ENCODE measurements at regions not wholly inside any gene's neighbourhood (a gene's known extent, or its start where the extent isn't known, plus 50 kb on each side); places are given as distances from the start of the nearest gene placed in this dataset.

GRCh38 chr2:66948234-66948633 is 448.9 kb upstream of the ETAA1 start:
- H3K27me3 ChIP-seq (replicated peaks; ENCODE audit: insufficient read depth) = no peaks in the 10 kb centered on the region
- H3K36me3 ChIP-seq = no peaks in the 10 kb centered on the region
- H3K9me3 ChIP-seq = no peaks in the 10 kb centered on the region
- ATAC-seq (ENCODE audit: insufficient number of reproducible peaks, low FRiP score, low read depth) (no peak), DNase-seq (ENCODE audit: low spot score) (no peak)
- H3K27ac ChIP-seq = no peak overlapping the region
- H3K4me1 ChIP-seq (ENCODE audit: control insufficient read depth in 1 of 2, low read depth in 2 of 2) = peaks cover 0 to 7% of the 10 kb centered on the region in 2 donors
- no peak overlapping the region for H3K4me3 ChIP-seq
- no peak for TF ChIP-seq CTCF (IDR thresholded peaks at IDR 0.05)

- H3K27ac ChIP-seq = no peak overlapping the region
- no peak for DNase-seq (ENCODE audit: low spot score)
- no peaks in the 10 kb centered on the region for H3K27me3 ChIP-seq (replicated peaks; ENCODE audit: insufficient read depth)
- peaks cover 0 to 4% of the 10 kb centered on the region in 2 donors for H3K4me1 ChIP-seq (ENCODE audit: control insufficient read depth in 1 of 2, low read depth in 2 of 2)
- no peak for ATAC-seq (ENCODE audit: insufficient number of reproducible peaks, low FRiP score, low read depth)
- TF ChIP-seq CTCF (IDR thresholded peaks at IDR 0.05) = no peak
- H3K36me3 ChIP-seq = no peaks in the 10 kb centered on the region
- no peak overlapping the region for H3K4me3 ChIP-seq
- H3K9me3 ChIP-seq = no peaks in the 10 kb centered on the region
Observed at GRCh38 chr2:66957198-66957597, 439.9 kb upstream of the ETAA1 start.

- H3K4me1 ChIP-seq (ENCODE audit: control insufficient read depth in 1 of 2, low read depth in 2 of 2) = peaks cover 0 to 4% of the 10 kb centered on the region in 2 donors
Observed at GRCh38 chr2:66957677-66958076, 439.5 kb upstream of the ETAA1 start.

GRCh38 chr2:66960161-66960560 is 437.0 kb upstream of the ETAA1 start:
- H3K4me1 ChIP-seq (ENCODE audit: control insufficient read depth in 1 of 2, low read depth in 2 of 2) = peaks cover 0 to 4% of the 10 kb centered on the region in 2 donors
- ATAC-seq (ENCODE audit: insufficient number of reproducible peaks, low FRiP score, low read depth) = no peak
- no peaks in the 10 kb centered on the region for H3K27me3 ChIP-seq (replicated peaks; ENCODE audit: insufficient read depth)
- DNase-seq (ENCODE audit: low spot score) = no peak
- H3K36me3 ChIP-seq = no peaks in the 10 kb centered on the region
- no peak overlapping the region for H3K4me3 ChIP-seq
- no peak overlapping the region for H3K27ac ChIP-seq
- no peaks in the 10 kb centered on the region for H3K9me3 ChIP-seq
- no peak for TF ChIP-seq CTCF (IDR thresholded peaks at IDR 0.05)

More at GRCh38 chr2:66957677-66958076, 439.5 kb upstream of the ETAA1 start:
- no peaks in the 10 kb centered on the region for H3K36me3 ChIP-seq
- no peak overlapping the region for H3K4me3 ChIP-seq
- DNase-seq (ENCODE audit: low spot score) (no peak), ATAC-seq (ENCODE audit: insufficient number of reproducible peaks, low FRiP score, low read depth) (no peak)
- no peaks in the 10 kb centered on the region for H3K9me3 ChIP-seq
- H3K27me3 ChIP-seq (replicated peaks; ENCODE audit: insufficient read depth) = no peaks in the 10 kb centered on the region
- TF ChIP-seq CTCF (IDR thresholded peaks at IDR 0.05) = no peak
- no peak overlapping the region for H3K27ac ChIP-seq

GRCh38 chr2:66962716-66963115 is 434.4 kb upstream of the ETAA1 start:
- ATAC-seq (ENCODE audit: insufficient number of reproducible peaks, low FRiP score, low read depth) = no peak

More at GRCh38 chr2:66962716-66963115, 434.4 kb upstream of the ETAA1 start:
- no peak for DNase-seq (ENCODE audit: low spot score)
- H3K4me3 ChIP-seq = no peak overlapping the region
- no peaks in the 10 kb centered on the region for H3K27me3 ChIP-seq (replicated peaks; ENCODE audit: insufficient read depth)
- no peak for TF ChIP-seq CTCF (IDR thresholded peaks at IDR 0.05)
- no peak overlapping the region for H3K27ac ChIP-seq
- no peaks in the 10 kb centered on the region for H3K9me3 ChIP-seq
- H3K36me3 ChIP-seq = no peaks in the 10 kb centered on the region
- peaks cover 0 to 4% of the 10 kb centered on the region in 2 donors for H3K4me1 ChIP-seq (ENCODE audit: control insufficient read depth in 1 of 2, low read depth in 2 of 2)
